GM12878 (cell line): ENCODE measurements at regions not wholly inside any gene's neighbourhood (a gene's known extent, or its start where the extent isn't known, plus 50 kb on each side); places are given as distances from the start of the nearest gene placed in this dataset.

Experiments
- POLR2AphosphoS5 ChIP-seq: IDR thresholded peaks from 2 replicates; pipeline ENCODE4 v1.6.1; 2011; ENCODE audit warnings: mild to moderate bottlenecking, low read length, inconsistent platforms
- SMC3 ChIP-seq: IDR thresholded peaks from 2 replicates; pipeline ENCODE4 v1.6.1; 2011; ENCODE audit warnings: low read length, improper control_type of control experiment, borderline replicate concordance
- STAT3 ChIP-seq: IDR thresholded peaks from 2 replicates; pipeline ENCODE4 v1.6.1; 2011; ENCODE audit warnings: low read depth, low read length, improper control_type of control experiment

- TF ChIP-seq POLR2AphosphoS5 = no peak
- TF ChIP-seq STAT3 = no peak
- no peak for TF ChIP-seq SMC3
These were observed 175.5 kb upstream of the KLF4 start for GRCh38 chr9:107665057-107665456.
